GM23338 (cell line): ENCODE measurements at regions not wholly inside any gene's neighbourhood (a gene's known extent, or its start where the extent isn't known, plus 50 kb on each side); places are given as distances from the start of the nearest gene placed in this dataset.

ENCODE experiments used
- ATAC-seq: fragments of 200-7000 bp; cut with Tn5 transposase; 3 replicates; pipeline ENCODE4 v1.9.1; 2020
- DNase-seq: peaks from one replicate; pipeline ENCODE4 v3.0.0-alpha.2; 2015; ENCODE audit warnings: low spot score
- H2AFZ ChIP-seq: fragments of 200-600 bp; sonication (generic); 2 replicates; pipeline ENCODE4 v1.8.0; 2016; ENCODE audit warnings: antibody characterized with exemption, mild to moderate bottlenecking, moderate library complexity
- H3F3A ChIP-seq: fragments of 200-600 bp; sonication (generic); replicated peaks from 2 replicates; pipeline ENCODE4 v1.8.0; 2017; ENCODE audit warnings: antibody characterized with exemption, mixed run types, low read depth
- H3K27ac ChIP-seq: fragments of 200-600 bp; sonication (generic); 2 replicates; pipeline ENCODE4 v1.6.1; 2016; ENCODE audit warnings: low read depth
- H3K27me3 ChIP-seq: fragments of 200-600 bp; sonication (generic); 2 replicates; pipeline ENCODE4 v1.8.0; 2016; ENCODE audit warnings: mild to moderate bottlenecking, mixed run types, moderate library complexity; ENCODE audit not compliant: insufficient read depth
- H3K36me3 ChIP-seq: fragments of 200-600 bp; sonication (generic); 2 replicates; pipeline ENCODE4 v1.8.0; 2016; ENCODE audit warnings: mild to moderate bottlenecking; ENCODE audit not compliant: insufficient read depth
- H3K4me1 ChIP-seq: fragments of 200-600 bp; sonication (generic); 2 replicates; pipeline ENCODE4 v1.8.0; 2016; ENCODE audit warnings: mild to moderate bottlenecking, moderate library complexity; ENCODE audit not compliant: insufficient read depth
- H3K4me2 ChIP-seq: fragments of 200-600 bp; sonication (generic); 2 replicates; pipeline ENCODE4 v1.7.1; 2017; ENCODE audit warnings: mixed run types
- H3K4me3 ChIP-seq: fragments of 200-600 bp; sonication (generic); 2 replicates; pipeline ENCODE4 v1.6.1; 2016; ENCODE audit warnings: mixed run types
- H3K79me2 ChIP-seq: fragments of 200-600 bp; sonication (generic); replicated peaks from 2 replicates; pipeline ENCODE4 v1.8.0; 2017; ENCODE audit warnings: mild to moderate bottlenecking; ENCODE audit not compliant: insufficient read depth
- H3K9me2 ChIP-seq: fragments of 200-600 bp; sonication (generic); 2 replicates; pipeline ENCODE4 v1.8.0; 2017; ENCODE audit not compliant: insufficient read depth
- H4K20me1 ChIP-seq: fragments of 200-600 bp; sonication (generic); replicated peaks from 2 replicates; pipeline ENCODE4 v1.8.0; 2017; ENCODE audit warnings: mild to moderate bottlenecking; ENCODE audit not compliant: insufficient read depth
- H3K27ac Mint-ChIP-seq: 2 replicates; pipeline ENCODE4 v1.8.0; 2020; ENCODE audit warnings: inconsistent platforms, mild to moderate bottlenecking, moderate library complexity, mixed read lengths
- H3K27me3 Mint-ChIP-seq: 3 replicates; pipeline ENCODE4 v1.8.0; 2022; ENCODE audit warnings: low read depth, mild to moderate bottlenecking, moderate library complexity, mixed read lengths, inconsistent platforms; ENCODE audit not compliant: insufficient read depth, poor library complexity
- H3K36me3 Mint-ChIP-seq: 3 replicates; pipeline ENCODE4 v1.8.0; 2021; ENCODE audit warnings: low read depth, mild to moderate bottlenecking, inconsistent platforms, moderate library complexity, mixed read lengths
- H3K4me1 Mint-ChIP-seq: 3 replicates; pipeline ENCODE4 v1.8.0; 2020; ENCODE audit warnings: mild to moderate bottlenecking, inconsistent platforms, mixed read lengths
- H3K4me3 Mint-ChIP-seq: 3 replicates; pipeline ENCODE4 v1.8.0; 2021; ENCODE audit warnings: moderate library complexity, mild to moderate bottlenecking, inconsistent platforms, mixed read lengths
- H3K9me3 Mint-ChIP-seq: 3 replicates; pipeline ENCODE4 v1.8.0; 2020; ENCODE audit warnings: moderate library complexity, mild to moderate bottlenecking, inconsistent platforms, mixed read lengths
- EZH2 ChIP-seq: fragments of 200-600 bp; sonication (generic); IDR thresholded peaks from one replicate; pipeline ENCODE4 v1.8.0; 2017; ENCODE audit warnings: antibody characterized with exemption, mild to moderate bottlenecking, low read depth; ENCODE audit not compliant: unreplicated experiment
- EZH2phosphoT487 ChIP-seq: fragments of 200-600 bp; sonication (generic); IDR thresholded peaks from one replicate; pipeline ENCODE4 v1.8.1; 2018; ENCODE audit warnings: antibody characterized with exemption; ENCODE audit not compliant: unreplicated experiment
- JUNB ChIP-seq: IDR thresholded peaks from one replicate; pipeline ENCODE4 v1.6.1; 2016; ENCODE audit warnings: antibody characterized with exemption; ENCODE audit not compliant: unreplicated experiment
- ZNF331 ChIP-seq: fragments of 250-450 bp; sonication (Bioruptor Pico); IDR thresholded peaks from 2 replicates; pipeline ENCODE4 v1.5.0; 2020; ENCODE audit warnings: low read depth, mild to moderate bottlenecking, moderate library complexity
- TF ChIP-seq, protein P1 (sequence below): fragments of 250-450 bp; sonication (Bioruptor Pico); IDR thresholded peaks from 2 replicates; pipeline ENCODE4 v1.5.0; 2020; ENCODE audit warnings: mild to moderate bottlenecking, moderate library complexity
- TF ChIP-seq, protein P2 (sequence below): IDR thresholded peaks from 2 replicates; pipeline ENCODE4 v1.6.1; 2016; ENCODE audit warnings: antibody characterized with exemption
- TF ChIP-seq, protein P3 (sequence below), 2 experiments: fragments of 200-600 bp in 1 of 2; sonication (generic) in 1 of 2; conservative IDR thresholded peaks; 2 replicates each; pipeline versions ENCODE4 v1.5.1 to v1.6.1; 2016 to 2017; ENCODE audit warnings: antibody characterized with exemption in 2 of 2, low read depth in 2 of 2, mild to moderate bottlenecking in 2 of 2, moderate library complexity in 1 of 2

DNA sequence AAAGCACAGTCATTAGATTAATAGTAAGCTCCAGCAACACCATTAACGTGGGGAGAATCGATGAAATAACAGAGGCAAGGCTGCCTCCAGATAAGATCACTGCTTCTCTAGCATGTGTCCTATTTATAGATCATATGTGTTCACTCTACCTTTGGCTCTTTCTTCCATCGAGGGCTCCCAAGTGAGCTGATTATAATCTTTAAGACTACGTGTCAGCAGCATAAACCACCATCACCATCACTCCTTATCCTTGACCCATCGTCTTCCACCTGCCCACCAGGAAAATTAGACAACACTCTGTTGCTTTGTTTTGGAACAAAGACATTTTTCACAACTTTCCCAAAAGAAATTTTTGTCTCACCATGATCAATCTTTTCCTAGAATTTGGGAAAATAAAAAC is 71.2 kb upstream of the CARD11 start (continued):
- TF ChIP-seq, protein P1, sequence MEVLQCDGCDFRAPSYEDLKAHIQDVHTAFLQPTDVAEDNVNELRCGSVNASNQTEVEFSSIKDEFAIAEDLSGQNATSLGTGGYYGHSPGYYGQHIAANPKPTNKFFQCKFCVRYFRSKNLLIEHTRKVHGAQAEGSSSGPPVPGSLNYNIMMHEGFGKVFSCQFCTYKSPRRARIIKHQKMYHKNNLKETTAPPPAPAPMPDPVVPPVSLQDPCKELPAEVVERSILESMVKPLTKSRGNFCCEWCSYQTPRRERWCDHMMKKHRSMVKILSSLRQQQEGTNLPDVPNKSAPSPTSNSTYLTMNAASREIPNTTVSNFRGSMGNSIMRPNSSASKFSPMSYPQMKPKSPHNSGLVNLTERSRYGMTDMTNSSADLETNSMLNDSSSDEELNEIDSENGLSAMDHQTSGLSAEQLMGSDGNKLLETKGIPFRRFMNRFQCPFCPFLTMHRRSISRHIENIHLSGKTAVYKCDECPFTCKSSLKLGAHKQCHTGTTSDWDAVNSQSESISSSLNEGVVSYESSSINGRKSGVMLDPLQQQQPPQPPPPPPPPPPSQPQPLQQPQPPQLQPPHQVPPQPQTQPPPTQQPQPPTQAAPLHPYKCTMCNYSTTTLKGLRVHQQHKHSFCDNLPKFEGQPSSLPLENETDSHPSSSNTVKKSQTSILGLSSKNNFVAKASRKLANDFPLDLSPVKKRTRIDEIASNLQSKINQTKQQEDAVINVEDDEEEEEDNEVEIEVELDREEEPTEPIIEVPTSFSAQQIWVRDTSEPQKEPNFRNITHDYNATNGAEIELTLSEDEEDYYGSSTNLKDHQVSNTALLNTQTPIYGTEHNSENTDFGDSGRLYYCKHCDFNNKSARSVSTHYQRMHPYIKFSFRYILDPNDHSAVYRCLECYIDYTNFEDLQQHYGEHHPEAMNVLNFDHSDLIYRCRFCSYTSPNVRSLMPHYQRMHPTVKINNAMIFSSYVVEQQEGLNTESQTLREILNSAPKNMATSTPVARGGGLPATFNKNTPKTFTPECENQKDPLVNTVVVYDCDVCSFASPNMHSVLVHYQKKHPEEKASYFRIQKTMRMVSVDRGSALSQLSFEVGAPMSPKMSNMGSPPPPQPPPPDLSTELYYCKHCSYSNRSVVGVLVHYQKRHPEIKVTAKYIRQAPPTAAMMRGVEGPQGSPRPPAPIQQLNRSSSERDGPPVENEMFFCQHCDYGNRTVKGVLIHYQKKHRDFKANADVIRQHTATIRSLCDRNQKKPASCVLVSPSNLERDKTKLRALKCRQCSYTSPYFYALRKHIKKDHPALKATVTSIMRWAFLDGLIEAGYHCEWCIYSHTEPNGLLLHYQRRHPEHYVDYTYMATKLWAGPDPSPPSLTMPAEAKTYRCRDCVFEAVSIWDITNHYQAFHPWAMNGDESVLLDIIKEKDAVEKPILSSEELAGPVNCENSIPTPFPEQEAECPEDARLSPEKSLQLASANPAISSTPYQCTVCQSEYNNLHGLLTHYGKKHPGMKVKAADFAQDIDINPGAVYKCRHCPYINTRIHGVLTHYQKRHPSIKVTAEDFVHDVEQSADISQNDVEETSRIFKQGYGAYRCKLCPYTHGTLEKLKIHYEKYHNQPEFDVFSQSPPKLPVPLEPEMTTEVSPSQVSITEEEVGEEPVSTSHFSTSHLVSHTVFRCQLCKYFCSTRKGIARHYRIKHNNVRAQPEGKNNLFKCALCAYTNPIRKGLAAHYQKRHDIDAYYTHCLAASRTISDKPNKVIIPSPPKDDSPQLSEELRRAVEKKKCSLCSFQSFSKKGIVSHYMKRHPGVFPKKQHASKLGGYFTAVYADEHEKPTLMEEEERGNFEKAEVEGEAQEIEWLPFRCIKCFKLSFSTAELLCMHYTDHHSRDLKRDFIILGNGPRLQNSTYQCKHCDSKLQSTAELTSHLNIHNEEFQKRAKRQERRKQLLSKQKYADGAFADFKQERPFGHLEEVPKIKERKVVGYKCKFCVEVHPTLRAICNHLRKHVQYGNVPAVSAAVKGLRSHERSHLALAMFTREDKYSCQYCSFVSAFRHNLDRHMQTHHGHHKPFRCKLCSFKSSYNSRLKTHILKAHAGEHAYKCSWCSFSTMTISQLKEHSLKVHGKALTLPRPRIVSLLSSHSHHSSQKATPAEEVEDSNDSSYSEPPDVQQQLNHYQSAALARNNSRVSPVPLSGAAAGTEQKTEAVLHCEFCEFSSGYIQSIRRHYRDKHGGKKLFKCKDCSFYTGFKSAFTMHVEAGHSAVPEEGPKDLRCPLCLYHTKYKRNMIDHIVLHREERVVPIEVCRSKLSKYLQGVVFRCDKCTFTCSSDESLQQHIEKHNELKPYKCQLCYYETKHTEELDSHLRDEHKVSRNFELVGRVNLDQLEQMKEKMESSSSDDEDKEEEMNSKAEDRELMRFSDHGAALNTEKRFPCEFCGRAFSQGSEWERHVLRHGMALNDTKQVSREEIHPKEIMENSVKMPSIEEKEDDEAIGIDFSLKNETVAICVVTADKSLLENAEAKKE (CRISPR knock-in tag) = no peak
- TF ChIP-seq EZH2 = no peak
- TF ChIP-seq, protein P2, sequence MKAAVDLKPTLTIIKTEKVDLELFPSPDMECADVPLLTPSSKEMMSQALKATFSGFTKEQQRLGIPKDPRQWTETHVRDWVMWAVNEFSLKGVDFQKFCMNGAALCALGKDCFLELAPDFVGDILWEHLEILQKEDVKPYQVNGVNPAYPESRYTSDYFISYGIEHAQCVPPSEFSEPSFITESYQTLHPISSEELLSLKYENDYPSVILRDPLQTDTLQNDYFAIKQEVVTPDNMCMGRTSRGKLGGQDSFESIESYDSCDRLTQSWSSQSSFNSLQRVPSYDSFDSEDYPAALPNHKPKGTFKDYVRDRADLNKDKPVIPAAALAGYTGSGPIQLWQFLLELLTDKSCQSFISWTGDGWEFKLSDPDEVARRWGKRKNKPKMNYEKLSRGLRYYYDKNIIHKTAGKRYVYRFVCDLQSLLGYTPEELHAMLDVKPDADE = no peak
- no peak for TF ChIP-seq EZH2phosphoT487

DNA sequence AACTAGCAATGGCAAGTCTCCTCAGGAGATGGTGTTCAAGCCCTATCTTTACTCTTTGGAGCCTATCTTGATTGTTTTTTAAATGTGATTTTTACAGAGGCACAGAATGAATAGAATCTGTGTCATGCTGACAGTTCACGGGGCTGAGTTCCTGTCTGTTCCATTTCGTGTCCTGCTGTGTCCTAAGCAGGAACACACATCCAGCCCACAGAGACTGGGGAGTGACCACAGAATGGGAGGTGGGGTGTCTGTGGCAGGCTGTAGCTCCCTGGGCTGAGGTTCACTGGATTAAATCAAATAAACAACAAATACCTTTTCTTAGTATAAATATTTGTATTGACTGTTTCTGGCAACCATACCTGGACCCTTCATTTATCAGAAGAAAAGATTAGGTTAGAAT is 73.4 kb upstream of the CARD11 start:
- no peaks in the 10 kb centered on the region for H4K20me1 ChIP-seq
- Mint-ChIP-seq H3K4me3 (no peak overlapping the region), H3K4me1 (peaks cover 2% of the 10 kb centered on the region; the same call in 2 of the 3 replicates), H3K36me3 (peaks cover 15% of the 10 kb centered on the region), H3K27me3 (peaks cover 8% of the 10 kb centered on the region), H3K27ac (no peak overlapping the region), H3K9me3 (peaks cover 29% of the 10 kb centered on the region)
- peaks cover 7% of the 10 kb centered on the region; the same call in 1 of the 2 replicates for H3K9me2 ChIP-seq
- no peak overlapping the region for H3K4me2 ChIP-seq
- no peaks in the 10 kb centered on the region for H3F3A ChIP-seq
- H3K27ac ChIP-seq = no peak overlapping the region
- H3K4me3 ChIP-seq = no peak overlapping the region
- H3K79me2 ChIP-seq = no peaks in the 10 kb centered on the region
- no peaks in the 10 kb centered on the region for H3K36me3 ChIP-seq
- no peaks in the 10 kb centered on the region for H3K27me3 ChIP-seq
- H2AFZ ChIP-seq = no peak overlapping the region
- ATAC-seq = no peak
- H3K4me1 ChIP-seq = no peaks in the 10 kb centered on the region
- DNase-seq = no peak
- no peak for TF ChIP-seq JUNB
- TF ChIP-seq ZNF331 (CRISPR knock-in tag) = no peak
- TF ChIP-seq, protein P1 (CRISPR knock-in tag) = no peak
- TF ChIP-seq, protein P3, sequence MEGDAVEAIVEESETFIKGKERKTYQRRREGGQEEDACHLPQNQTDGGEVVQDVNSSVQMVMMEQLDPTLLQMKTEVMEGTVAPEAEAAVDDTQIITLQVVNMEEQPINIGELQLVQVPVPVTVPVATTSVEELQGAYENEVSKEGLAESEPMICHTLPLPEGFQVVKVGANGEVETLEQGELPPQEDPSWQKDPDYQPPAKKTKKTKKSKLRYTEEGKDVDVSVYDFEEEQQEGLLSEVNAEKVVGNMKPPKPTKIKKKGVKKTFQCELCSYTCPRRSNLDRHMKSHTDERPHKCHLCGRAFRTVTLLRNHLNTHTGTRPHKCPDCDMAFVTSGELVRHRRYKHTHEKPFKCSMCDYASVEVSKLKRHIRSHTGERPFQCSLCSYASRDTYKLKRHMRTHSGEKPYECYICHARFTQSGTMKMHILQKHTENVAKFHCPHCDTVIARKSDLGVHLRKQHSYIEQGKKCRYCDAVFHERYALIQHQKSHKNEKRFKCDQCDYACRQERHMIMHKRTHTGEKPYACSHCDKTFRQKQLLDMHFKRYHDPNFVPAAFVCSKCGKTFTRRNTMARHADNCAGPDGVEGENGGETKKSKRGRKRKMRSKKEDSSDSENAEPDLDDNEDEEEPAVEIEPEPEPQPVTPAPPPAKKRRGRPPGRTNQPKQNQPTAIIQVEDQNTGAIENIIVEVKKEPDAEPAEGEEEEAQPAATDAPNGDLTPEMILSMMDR (conservative IDR thresholded peaks at IDR 0.05; ENCODE audit: low read depth in 2 of 2) = no peak
